B cell (primary cell): ENCODE measurements at regions not wholly inside any gene's neighbourhood (a gene's known extent, or its start where the extent isn't known, plus 50 kb on each side); places are given as distances from the start of the nearest gene placed in this dataset.

ENCODE experiments used
- ATAC-seq: fragments of 200-7000 bp; cut with Tn5 transposase; one replicate; pipeline ENCODE4 v1.10.0; 2021; ENCODE audit warnings: low read depth, mild to moderate bottlenecking, moderate number of reproducible peaks, moderate library complexity
- CTCF ChIA-PET: fragments of 350-600 bp; sonication (Branson Sonifier 250); formaldehyde crosslinking; loops from one replicate; lab custom pipeline; 2021; ENCODE audit warnings: antibody characterized with exemption, inconsistent platforms; lab: Charles Lee
- POLR2A ChIA-PET: fragments of 350-600 bp; sonication (Branson Sonifier 250); formaldehyde crosslinking; loops from one replicate; lab custom pipeline; 2021; ENCODE audit warnings: antibody characterized with exemption; lab: Charles Lee
- DNase-seq: peaks from one replicate; pipeline ENCODE4 v3.0.0; 2013
- H2AFZ ChIP-seq: 2 replicates; pipeline ENCODE4 v1.6.1; 2012; ENCODE audit warnings: mild to moderate bottlenecking, low read depth, low read length; ENCODE audit not compliant: insufficient read depth, poor library complexity, severe bottlenecking
- H3K27ac ChIP-seq, 2 donors: 1 replicate in 1 of 2; 2 replicates in 1 of 2; pipeline ENCODE4 v1.5.1; 2012 to 2013; ENCODE audit warnings: low read length in 2 of 2, mild to moderate bottlenecking in 2 of 2, moderate library complexity in 1 of 2
- H3K27me3 ChIP-seq, 4 experiments: fragments of 200-600 bp in 1 of 4; sonication (generic) in 1 of 4; replicated peaks in 1 of 4; 1 replicate in 2 of 4; 2 replicates in 2 of 4; pipeline versions ENCODE4 v1.6.1 to v1.7.0; 2013 to 2016; ENCODE audit warnings: low read length in 3 of 4, mild to moderate bottlenecking in 2 of 4, mixed read lengths in 1 of 4, moderate library complexity in 1 of 4; ENCODE audit not compliant: insufficient read depth in 4 of 4, control insufficient read depth in 3 of 4; ENCODE audit errors: control extremely low read depth in 1 of 4
- H3K36me3 ChIP-seq, 2 experiments: replicated peaks in 1 of 2; 1 replicate in 1 of 2; 2 replicates in 1 of 2; pipeline versions ENCODE4 v1.6.1 to v1.7.1; 2013; ENCODE audit warnings: low read length in 1 of 2; ENCODE audit not compliant: insufficient read depth in 2 of 2, control insufficient read depth in 1 of 2; ENCODE audit errors: control extremely low read depth in 1 of 2, extremely low read depth in 1 of 2
- H3K4me1 ChIP-seq, 2 donors: fragments of 200-600 bp in 1 of 2; sonication (generic) in 1 of 2; 1 replicate in 1 of 2; 2 replicates in 1 of 2; pipeline versions ENCODE4 v1.5.1 to v1.6.1; 2013 to 2017; ENCODE audit warnings: low read length in 2 of 2; ENCODE audit not compliant: control insufficient read depth in 2 of 2, insufficient read depth in 2 of 2
- H3K4me2 ChIP-seq: replicated peaks from 2 replicates; pipeline ENCODE3; 2012; ENCODE audit warnings: mild to moderate bottlenecking, low read depth, low read length; ENCODE audit not compliant: poor library complexity, severe bottlenecking
- H3K4me3 ChIP-seq, 5 experiments: fragments of 200-600 bp in 1 of 5; sonication (generic) in 1 of 5; 1 replicate in 3 of 5; 2 replicates in 2 of 5; pipeline versions ENCODE4 v1.5.1 to v1.7.0; 2011 to 2016; ENCODE audit warnings: low read length in 4 of 5, mild to moderate bottlenecking in 4 of 5, low read depth in 2 of 5, control low read depth in 1 of 5, moderate library complexity in 1 of 5; ENCODE audit not compliant: insufficient read depth in 1 of 5; ENCODE audit errors: control extremely low read depth in 1 of 5, extremely low read depth in 1 of 5
- H3K79me2 ChIP-seq: fragments of 200-600 bp; sonication (generic); one replicate; pipeline ENCODE4 v1.6.0; 2016; ENCODE audit warnings: low read length; ENCODE audit not compliant: control insufficient read depth, insufficient read depth
- H3K9ac ChIP-seq: fragments of 200-600 bp; sonication (generic); 2 replicates; pipeline ENCODE4 v1.6.1; 2017; ENCODE audit warnings: mild to moderate bottlenecking, low read length, moderate library complexity
- H3K9me3 ChIP-seq, 3 donors: one replicate each; pipeline versions ENCODE4 v1.6.1 to v1.7.1; 2013; ENCODE audit warnings: low read length in 2 of 3; ENCODE audit not compliant: control insufficient read depth in 2 of 3, insufficient read depth in 1 of 3; ENCODE audit errors: control extremely low read depth in 1 of 3
- H4K20me1 ChIP-seq: 2 replicates; pipeline ENCODE4 v1.6.0; 2012; ENCODE audit warnings: mild to moderate bottlenecking, low read length; ENCODE audit not compliant: insufficient read depth, control insufficient read depth, poor library complexity, severe bottlenecking
- H3K27ac Mint-ChIP-seq: one replicate; pipeline ENCODE4 v1.8.0; 2021; ENCODE audit warnings: mixed read lengths
- H3K27me3 Mint-ChIP-seq: one replicate; pipeline ENCODE4 v1.8.0; 2021; ENCODE audit warnings: mixed read lengths
- H3K4me1 Mint-ChIP-seq: one replicate; pipeline ENCODE4 v1.8.0; 2021; ENCODE audit warnings: mixed read lengths
- H3K4me3 Mint-ChIP-seq: one replicate; pipeline ENCODE4 v1.8.0; 2021; ENCODE audit warnings: mixed read lengths
- H3K9me3 Mint-ChIP-seq: one replicate; pipeline ENCODE4 v1.8.0; 2022; ENCODE audit warnings: mixed read lengths; ENCODE audit not compliant: insufficient read depth
- EZH2 ChIP-seq: IDR thresholded peaks from 2 replicates; pipeline ENCODE4 v1.6.1; 2012; ENCODE audit warnings: borderline replicate concordance, low read depth, mild to moderate bottlenecking, moderate library complexity, low read length; ENCODE audit not compliant: insufficient read depth, poor library complexity, severe bottlenecking
- WGBS: methylation state at CpG from one replicate; pipeline ENCODE4 v1.1.5; 2013; ENCODE audit warnings: missing lambda C conversion rate; ENCODE audit not compliant: insufficient coverage; 5-methylcytosine and 5-hydroxymethylcytosine counted together
- intact Hi-C: fragments of 100-400 bp; cut with micrococcal nuclease; formaldehyde crosslinking; loops from one replicate; pipeline ENCODE4 v1.10.0; 2022
- TF ChIP-seq, protein P1 (sequence below): fragments of 200-600 bp; IDR thresholded peaks from one replicate; pipeline ENCODE4 v1.8.0; 2022; ENCODE audit warnings: antibody characterized with exemption, mild to moderate bottlenecking

DNA sequence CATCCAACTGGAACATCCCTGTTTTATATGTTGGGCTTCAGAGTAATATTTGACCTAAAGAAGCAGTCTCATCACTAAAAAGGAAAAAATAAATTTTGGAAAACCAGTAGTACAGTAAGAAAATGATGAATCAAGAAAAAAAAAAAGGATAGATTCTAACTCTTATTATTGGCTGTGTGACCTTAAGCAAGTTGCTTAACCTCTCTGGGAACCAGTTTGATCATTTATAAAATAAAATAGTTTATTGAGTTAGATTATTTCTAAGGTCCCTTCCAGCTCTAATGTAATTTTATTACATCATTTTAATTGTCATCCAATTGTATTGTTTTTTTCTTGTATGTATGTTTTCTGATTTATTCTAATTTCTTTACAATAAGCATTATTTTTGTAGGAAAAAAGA, 127.0 kb downstream of the PRELID2 start:
- TF ChIP-seq, protein P1, sequence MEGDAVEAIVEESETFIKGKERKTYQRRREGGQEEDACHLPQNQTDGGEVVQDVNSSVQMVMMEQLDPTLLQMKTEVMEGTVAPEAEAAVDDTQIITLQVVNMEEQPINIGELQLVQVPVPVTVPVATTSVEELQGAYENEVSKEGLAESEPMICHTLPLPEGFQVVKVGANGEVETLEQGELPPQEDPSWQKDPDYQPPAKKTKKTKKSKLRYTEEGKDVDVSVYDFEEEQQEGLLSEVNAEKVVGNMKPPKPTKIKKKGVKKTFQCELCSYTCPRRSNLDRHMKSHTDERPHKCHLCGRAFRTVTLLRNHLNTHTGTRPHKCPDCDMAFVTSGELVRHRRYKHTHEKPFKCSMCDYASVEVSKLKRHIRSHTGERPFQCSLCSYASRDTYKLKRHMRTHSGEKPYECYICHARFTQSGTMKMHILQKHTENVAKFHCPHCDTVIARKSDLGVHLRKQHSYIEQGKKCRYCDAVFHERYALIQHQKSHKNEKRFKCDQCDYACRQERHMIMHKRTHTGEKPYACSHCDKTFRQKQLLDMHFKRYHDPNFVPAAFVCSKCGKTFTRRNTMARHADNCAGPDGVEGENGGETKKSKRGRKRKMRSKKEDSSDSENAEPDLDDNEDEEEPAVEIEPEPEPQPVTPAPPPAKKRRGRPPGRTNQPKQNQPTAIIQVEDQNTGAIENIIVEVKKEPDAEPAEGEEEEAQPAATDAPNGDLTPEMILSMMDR = no peak
- TF ChIP-seq EZH2 = no peak
- Histone ChIP-seq H3K27me3 (peaks cover 0 to 2% (median 0%) of the 10 kb centered on the region in 4 experiments), H3K4me3 (no peak overlapping the region), H3K79me2 (no peaks in the 10 kb centered on the region), H4K20me1 (no peaks in the 10 kb centered on the region), H2AFZ (no peak overlapping the region), H3K36me3 (no peaks in the 10 kb centered on the region), H3K27ac (no peak overlapping the region), H3K9me3 (no peaks in the 10 kb centered on the region), H3K9ac (no peak overlapping the region), H3K4me2 (no peak overlapping the region), H3K4me1 (no peaks in the 10 kb centered on the region)
- DNase-seq = no peak
- ChIA-PET CTCF (no interaction called here), POLR2A (no interaction called here)
- Mint-ChIP-seq H3K27me3 (no peaks in the 10 kb centered on the region), H3K27ac (no peak overlapping the region), H3K4me1 (no peaks in the 10 kb centered on the region), H3K9me3 (no peaks in the 10 kb centered on the region), H3K4me3 (no peak overlapping the region)
- ATAC-seq = no peak
- intact Hi-C loops = no loop called here

DNA sequence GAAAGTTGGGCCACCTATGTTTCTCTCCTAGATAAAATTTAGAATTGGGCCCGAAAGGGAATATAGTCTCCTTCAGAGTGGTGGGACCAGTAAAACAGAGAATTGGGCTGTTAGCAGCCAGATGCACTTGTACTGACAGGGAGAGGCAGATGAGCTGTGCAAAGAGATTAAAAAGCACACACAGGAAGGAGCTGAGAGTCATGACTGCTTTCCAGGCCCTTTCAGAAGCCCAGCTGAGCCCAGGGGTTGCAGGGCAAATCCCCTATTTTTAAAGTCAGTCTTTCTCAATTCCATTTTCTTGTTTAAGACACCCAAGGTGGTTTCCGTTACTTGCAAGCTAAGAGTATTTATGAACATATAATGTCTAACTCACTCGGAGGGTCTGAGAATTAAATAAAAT, 130.4 kb downstream of the PRELID2 start:
- no peaks in the 10 kb centered on the region for H3K4me1 Mint-ChIP-seq
- Histone ChIP-seq H3K9ac (no peak overlapping the region), H3K4me2 (no peak overlapping the region), H4K20me1 (no peaks in the 10 kb centered on the region), H3K27me3 (peaks cover 0 to 2% (median 0%) of the 10 kb centered on the region in 4 experiments), H3K79me2 (no peaks in the 10 kb centered on the region), H2AFZ (no peak overlapping the region), H3K4me1 (no peaks in the 10 kb centered on the region), H3K4me3 (no peak overlapping the region), H3K27ac (no peak overlapping the region), H3K9me3 (no peaks in the 10 kb centered on the region), H3K36me3 (no peaks in the 10 kb centered on the region)
- POLR2A ChIA-PET = no interaction called here
- no peaks in the 10 kb centered on the region for H3K9me3 Mint-ChIP-seq
- DNase-seq = no peak
- ATAC-seq = no peak
- WGBS = 70% methylated on average over 1 of the region's 3 CpGs
- H3K27ac Mint-ChIP-seq = no peak overlapping the region
- TF ChIP-seq EZH2 = no peak
- TF ChIP-seq, protein P1 = no peak
- no peak overlapping the region for H3K4me3 Mint-ChIP-seq
- CTCF ChIA-PET = interaction anchor here (0.7 kb wide), 1 partner anchor 89 kb away, joined by 3 read pairs; no protein-coding TSS in a partner anchor
- intact Hi-C loops = no loop called here
- H3K27me3 Mint-ChIP-seq = no peaks in the 10 kb centered on the region
